AG09319 (cell line): ENCODE measurements at regions not wholly inside any gene's neighbourhood (a gene's known extent, or its start where the extent isn't known, plus 50 kb on each side); places are given as distances from the start of the nearest gene placed in this dataset.

ENCODE experiments used
- DNase-seq: peaks from one replicate; pipeline ENCODE4 v3.0.0-alpha.2; 2010; ENCODE audit warnings: low read depth; ENCODE audit errors: extremely low read depth
- TF ChIP-seq, protein P1 (sequence below): IDR thresholded peaks from 2 replicates; pipeline ENCODE4 v1.5.1; 2011; ENCODE audit warnings: low read depth, mild to moderate bottlenecking, inconsistent platforms, low read length, moderate library complexity

DNA sequence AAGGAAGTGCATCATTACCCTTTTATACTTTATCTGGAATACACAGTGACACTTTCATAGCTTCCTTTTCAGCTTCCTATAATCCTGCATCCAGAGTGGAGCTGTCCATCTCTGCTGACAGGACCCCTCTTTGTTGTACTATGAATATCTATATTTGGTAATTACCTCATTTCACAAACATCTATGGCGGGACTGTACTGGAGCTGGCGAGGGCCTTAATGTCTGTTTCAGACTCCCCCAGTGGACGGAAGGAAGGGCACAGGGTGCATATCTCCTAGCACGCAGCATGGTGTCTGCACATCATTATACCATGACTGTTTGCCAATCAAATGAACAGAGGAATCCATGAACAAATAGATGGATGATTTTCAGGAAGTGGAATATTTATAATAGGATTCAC is 142.3 kb downstream of the SOX11 start:
- DNase-seq = no peak
- TF ChIP-seq, protein P1, sequence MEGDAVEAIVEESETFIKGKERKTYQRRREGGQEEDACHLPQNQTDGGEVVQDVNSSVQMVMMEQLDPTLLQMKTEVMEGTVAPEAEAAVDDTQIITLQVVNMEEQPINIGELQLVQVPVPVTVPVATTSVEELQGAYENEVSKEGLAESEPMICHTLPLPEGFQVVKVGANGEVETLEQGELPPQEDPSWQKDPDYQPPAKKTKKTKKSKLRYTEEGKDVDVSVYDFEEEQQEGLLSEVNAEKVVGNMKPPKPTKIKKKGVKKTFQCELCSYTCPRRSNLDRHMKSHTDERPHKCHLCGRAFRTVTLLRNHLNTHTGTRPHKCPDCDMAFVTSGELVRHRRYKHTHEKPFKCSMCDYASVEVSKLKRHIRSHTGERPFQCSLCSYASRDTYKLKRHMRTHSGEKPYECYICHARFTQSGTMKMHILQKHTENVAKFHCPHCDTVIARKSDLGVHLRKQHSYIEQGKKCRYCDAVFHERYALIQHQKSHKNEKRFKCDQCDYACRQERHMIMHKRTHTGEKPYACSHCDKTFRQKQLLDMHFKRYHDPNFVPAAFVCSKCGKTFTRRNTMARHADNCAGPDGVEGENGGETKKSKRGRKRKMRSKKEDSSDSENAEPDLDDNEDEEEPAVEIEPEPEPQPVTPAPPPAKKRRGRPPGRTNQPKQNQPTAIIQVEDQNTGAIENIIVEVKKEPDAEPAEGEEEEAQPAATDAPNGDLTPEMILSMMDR = no peak

DNA sequence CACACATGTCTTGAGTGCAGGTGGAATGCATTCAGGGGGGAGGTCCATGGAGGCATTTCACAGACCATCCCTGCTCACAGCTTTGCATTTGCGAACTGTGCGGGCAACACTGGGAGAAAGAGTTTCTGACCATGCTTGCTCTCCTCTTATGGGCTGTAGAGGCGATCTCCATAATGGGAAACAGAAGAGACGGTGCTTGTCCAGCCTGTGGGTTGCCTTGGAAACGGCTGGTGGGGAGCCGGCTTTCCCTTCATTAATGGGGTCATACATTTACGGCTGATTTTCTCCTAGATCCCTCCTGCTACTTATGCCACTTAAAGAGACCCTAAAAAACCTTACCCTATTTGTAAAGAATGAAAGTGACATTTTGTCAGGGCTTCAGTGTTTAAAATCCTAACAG is 147.4 kb downstream of the SOX11 start:
- DNase-seq = no peak
- TF ChIP-seq, protein P1 = no peak

DNA sequence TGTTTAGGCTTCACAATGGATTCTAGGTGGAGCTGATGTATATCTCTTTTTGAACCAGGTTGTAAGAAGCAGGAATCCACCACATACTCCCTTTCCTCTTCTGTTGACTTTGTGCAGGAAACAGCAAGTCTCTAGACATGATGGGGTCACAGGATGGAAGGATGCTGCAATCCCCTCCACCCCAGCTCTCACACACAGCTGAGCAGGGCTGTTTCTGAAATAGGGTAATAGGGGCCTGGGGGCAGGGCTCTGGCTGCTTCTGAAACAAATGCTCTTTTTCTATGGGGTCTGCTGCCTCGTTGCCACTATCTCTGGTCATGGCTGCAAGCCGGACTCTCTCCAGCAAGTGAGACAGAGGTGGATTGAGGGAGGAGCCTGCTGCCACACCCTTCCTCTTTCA is 148.9 kb downstream of the SOX11 start:
- TF ChIP-seq, protein P1 = no peak
- no peak for DNase-seq

DNA sequence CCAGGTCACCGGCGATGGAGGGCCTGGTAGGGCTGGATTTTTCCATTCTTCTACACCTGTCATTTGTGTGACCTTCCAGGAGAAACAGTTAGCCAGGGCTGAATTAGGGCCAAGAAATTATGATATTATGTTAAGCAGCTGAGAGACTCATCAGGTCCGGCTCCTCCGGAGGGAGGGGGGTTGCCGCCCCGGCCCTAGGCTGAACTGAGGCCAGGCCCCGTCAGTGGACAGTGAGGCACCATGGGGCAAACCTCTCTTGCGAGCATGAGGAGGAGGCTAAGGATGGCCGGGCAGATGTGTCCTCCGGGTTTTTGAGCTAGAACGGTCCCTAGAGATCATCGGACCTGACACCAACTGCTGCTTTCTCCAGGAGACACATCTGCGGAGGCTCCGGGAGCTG is 150.1 kb downstream of the SOX11 start:
- TF ChIP-seq, protein P1 = no peak
- no peak for DNase-seq

DNA sequence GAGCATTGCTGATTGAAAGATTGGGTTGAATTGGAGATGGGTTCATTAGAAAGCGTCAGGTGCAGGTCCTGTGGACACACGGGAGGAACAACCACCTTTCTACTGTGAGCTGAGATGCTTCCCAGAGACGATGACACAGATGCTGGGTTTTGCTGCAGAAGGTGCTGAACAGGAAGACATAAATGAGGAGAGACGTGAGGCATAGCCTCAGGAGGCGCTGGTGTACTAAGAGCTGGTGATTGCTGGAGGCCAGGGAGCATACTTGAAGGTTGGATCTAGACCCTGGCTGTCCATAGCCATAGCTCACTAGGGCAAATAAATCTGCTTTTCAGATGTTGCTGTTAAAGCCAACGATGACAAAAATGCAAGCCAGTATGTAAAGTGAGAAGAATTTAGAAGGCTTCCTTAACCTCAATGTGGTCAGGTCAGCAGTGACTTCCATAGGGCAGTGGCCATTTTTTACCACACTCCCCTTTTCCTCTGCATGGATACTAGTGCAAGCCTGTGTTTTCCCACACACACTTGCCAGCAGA is 153.7 kb downstream of the SOX11 start:
- no peak for DNase-seq
- TF ChIP-seq, protein P1 = no peak

DNA sequence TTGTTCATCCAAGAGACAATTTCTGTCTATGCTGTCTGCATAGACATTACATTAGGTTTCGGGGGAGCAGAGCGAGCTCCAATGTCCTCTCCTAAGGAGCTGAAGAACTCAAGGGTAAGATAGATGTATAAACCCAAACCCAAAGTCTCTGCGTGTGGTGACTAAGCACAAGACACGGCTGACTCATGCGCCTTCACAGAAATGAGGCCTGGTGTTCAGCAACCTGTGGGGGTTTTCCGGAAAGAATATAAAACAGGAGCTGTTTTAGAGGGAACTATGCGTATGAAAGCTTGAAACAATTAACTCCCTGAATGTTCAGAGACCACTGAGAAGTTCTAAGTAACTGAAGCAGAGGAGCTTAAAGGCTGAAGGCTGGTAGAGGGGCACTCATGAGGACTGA is 154.7 kb downstream of the SOX11 start:
- TF ChIP-seq, protein P1 = no peak
- DNase-seq = no peak

DNA sequence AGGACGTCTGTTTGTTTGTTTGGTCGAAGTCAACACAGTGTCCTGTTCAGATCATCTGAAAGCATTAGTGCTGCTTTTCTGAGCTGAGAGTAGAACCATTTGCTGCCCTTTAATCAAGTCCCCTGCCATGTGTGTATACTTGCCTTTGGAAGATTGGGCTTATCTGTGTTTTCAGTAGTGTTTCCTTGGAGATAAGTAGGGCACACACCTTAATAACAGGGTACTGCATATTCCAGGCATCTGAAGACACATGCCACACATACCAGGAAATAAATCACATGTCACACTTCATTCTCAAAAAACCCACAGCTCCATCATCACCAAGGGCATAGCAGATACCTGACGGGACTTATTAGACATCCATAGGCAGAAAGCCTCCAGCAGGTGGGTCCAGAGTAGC is 157.4 kb downstream of the SOX11 start:
- DNase-seq = no peak
- TF ChIP-seq, protein P1 = no peak
